Hindlimb muscle (tissue), 1 donor: ENCODE measurements at regions not wholly inside any gene's neighbourhood (a gene's known extent, or its start where the extent isn't known, plus 50 kb on each side); places are given as distances from the start of the nearest gene placed in this dataset.

Source experiments
- DNase-seq: peaks from one replicate; pipeline ENCODE4 v3.0.0-alpha.2; 2013

- DNase-seq = no peak
These were observed 724.5 kb downstream of the SLITRK6 start for GRCh38 chr13:85074543-85075313.

- no peak for DNase-seq
These were observed 731.0 kb downstream of the SLITRK6 start for GRCh38 chr13:85068231-85068630.

GRCh38 chr13:85040215-85040614, 759.0 kb downstream of the SLITRK6 start:
- DNase-seq = no peak

- no peak for DNase-seq
These were observed 767.4 kb downstream of the SLITRK6 start for GRCh38 chr13:85031771-85032170.

GRCh38 chr13:85028035-85028434, 771.2 kb downstream of the SLITRK6 start:
- no peak for DNase-seq

- DNase-seq = no peak
These were observed 780.1 kb downstream of the SLITRK6 start for GRCh38 chr13:85019121-85019520.

- no peak for DNase-seq
These were observed 786.2 kb downstream of the SLITRK6 start for GRCh38 chr13:85013006-85013405.

- no peak for DNase-seq
These were observed 789.8 kb downstream of the SLITRK6 start for GRCh38 chr13:85009447-85009846.

GRCh38 chr13:84999252-84999651, 800.0 kb downstream of the SLITRK6 start:
- no peak for DNase-seq

- DNase-seq = no peak
These were observed 800.5 kb downstream of the SLITRK6 start for GRCh38 chr13:84998681-84999080.

GRCh38 chr13:84997858-84998257, 801.4 kb downstream of the SLITRK6 start:
- DNase-seq = no peak

GRCh38 chr13:84994582-84994981, 804.6 kb downstream of the SLITRK6 start:
- no peak for DNase-seq

- no peak for DNase-seq
These were observed 813.4 kb downstream of the SLITRK6 start for GRCh38 chr13:84985860-84986259.

GRCh38 chr13:84983321-84983720, 815.9 kb downstream of the SLITRK6 start:
- DNase-seq = no peak

- DNase-seq = no peak
These were observed 818.6 kb downstream of the SLITRK6 start for GRCh38 chr13:84980571-84980970.

GRCh38 chr13:84978851-84979250, 820.4 kb downstream of the SLITRK6 start:
- no peak for DNase-seq

GRCh38 chr13:84973661-84974060, 825.6 kb downstream of the SLITRK6 start:
- no peak for DNase-seq

GRCh38 chr13:84972907-84973306, 826.3 kb downstream of the SLITRK6 start:
- DNase-seq = no peak

GRCh38 chr13:84962849-84963248, 836.4 kb downstream of the SLITRK6 start:
- DNase-seq = no peak

- no peak for DNase-seq
These were observed 837.0 kb downstream of the SLITRK6 start for GRCh38 chr13:84962141-84962750.

- DNase-seq = no peak
These were observed 838.2 kb downstream of the SLITRK6 start for GRCh38 chr13:84961023-84961422.

GRCh38 chr13:84959818-84960217, 839.4 kb downstream of the SLITRK6 start:
- DNase-seq = no peak

- DNase-seq = no peak
These were observed 844.6 kb downstream of the SLITRK6 start for GRCh38 chr13:84954636-84955035.

GRCh38 chr13:84951128-84951527, 848.1 kb downstream of the SLITRK6 start:
- no peak for DNase-seq
